Mammary epithelial cell (primary cell): ENCODE measurements at regions not wholly inside any gene's neighbourhood (a gene's known extent, or its start where the extent isn't known, plus 50 kb on each side); places are given as distances from the start of the nearest gene placed in this dataset.

Experiments used
- CTCF ChIP-seq, 2 donors: IDR thresholded peaks in 1 of 2; conservative IDR thresholded peaks in 1 of 2; 2 replicates each; pipeline ENCODE4 v1.5.1; 2011 to 2012; ENCODE audit warnings: inconsistent platforms in 2 of 2, low read length in 2 of 2, mild to moderate bottlenecking in 2 of 2, control low read depth in 1 of 2, low read depth in 1 of 2; ENCODE audit not compliant: insufficient read depth in 1 of 2; ENCODE audit errors: extremely low read depth in 1 of 2
- EZH2 ChIP-seq: IDR thresholded peaks from 2 replicates; pipeline ENCODE4 v1.6.1; 2012; ENCODE audit warnings: low read length, inconsistent platforms, borderline replicate concordance

GRCh38 chr20:60371384-60371783, 413.2 kb downstream of the CDH26 start:
- TF ChIP-seq CTCF (conservative IDR thresholded peaks at IDR 0.05 in 1 of 2, IDR thresholded peaks at IDR 0.05 in 1 of 2; ENCODE audit: extremely low read depth in 1 of 2, insufficient read depth in 1 of 2, low read depth in 1 of 2, low read length in 2 of 2) (no peak), EZH2 (no peak)
